ENCODE measurements at regions not wholly inside any gene's neighbourhood (a gene's known extent, or its start where the extent isn't known, plus 50 kb on each side); places are given as distances from the start of the nearest gene placed in this dataset.

- no peak for TF ChIP-seq POLR2A (IDR thresholded peaks at IDR 0.05; ENCODE audit: low read length)
- TF ChIP-seq GATA1 (IDR thresholded peaks at IDR 0.05; ENCODE audit: low read depth, low read length) = no peak
Measured at GRCh38 chr9:90446200-90446948, 196.2 kb downstream of the DIRAS2 start.

DNA sequence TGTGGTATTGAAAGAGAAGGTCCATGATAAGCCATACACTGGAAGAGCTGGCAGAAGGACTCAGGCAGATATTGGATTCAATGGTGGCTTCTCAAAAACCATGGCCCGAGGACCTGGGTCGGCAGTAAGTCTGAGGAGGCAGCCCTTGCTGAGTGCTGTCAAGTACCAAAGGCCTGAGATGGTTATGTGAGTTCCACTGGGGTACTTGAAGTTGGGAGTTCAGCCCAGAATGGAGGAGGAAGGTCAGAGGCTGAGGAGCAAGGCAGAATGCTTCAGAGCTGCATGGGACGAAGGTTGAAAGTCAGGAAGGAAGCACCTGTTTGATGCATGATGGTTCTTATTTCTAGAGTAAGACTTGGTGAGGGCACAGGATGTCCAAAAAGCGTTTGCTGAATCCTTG is 194.9 kb downstream of the DIRAS2 start:
- TF ChIP-seq POLR2A (IDR thresholded peaks at IDR 0.05; ENCODE audit: low read length) (no peak), GATA1 (IDR thresholded peaks at IDR 0.05; ENCODE audit: low read depth, low read length) (no peak)
- no peak for DNase-seq

More at GRCh38 chr9:90446200-90446948, 196.2 kb downstream of the DIRAS2 start:
- DNase-seq = no peak

DNA sequence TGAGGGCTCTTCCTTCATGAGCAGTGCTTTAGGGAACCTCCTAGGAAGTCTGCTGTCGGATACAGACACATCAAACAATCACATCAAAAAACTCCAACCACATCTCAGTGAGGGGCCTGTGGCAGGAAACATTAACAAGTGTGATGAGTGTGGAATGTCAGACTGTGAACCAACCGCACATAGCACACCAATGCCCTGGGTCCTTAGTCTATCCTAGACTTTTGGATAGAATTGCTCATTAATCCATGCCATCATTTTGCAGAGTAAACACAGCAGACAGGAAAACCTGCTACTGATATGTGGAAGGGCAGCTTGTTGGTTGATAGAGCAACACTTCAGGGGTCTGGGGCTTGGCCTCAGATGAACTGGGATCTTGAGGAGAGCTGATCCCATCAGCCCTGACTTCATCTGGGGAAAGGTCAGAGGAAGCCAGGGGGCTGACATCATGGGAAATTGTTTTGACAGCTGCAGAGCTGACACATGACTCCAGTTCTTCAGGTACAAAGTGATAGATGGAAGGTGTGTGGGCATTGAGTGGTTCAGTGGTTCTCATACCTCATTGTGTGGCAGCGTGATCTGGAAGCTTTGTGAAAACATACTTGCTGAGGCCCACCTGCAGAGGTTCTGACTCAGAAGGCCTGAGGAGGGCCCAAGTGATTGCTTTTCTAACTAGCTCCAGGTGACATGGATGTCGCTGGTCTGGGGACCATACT is 193.3 kb downstream of the DIRAS2 start:
- no peak for TF ChIP-seq GATA1 (IDR thresholded peaks at IDR 0.05; ENCODE audit: low read depth, low read length)
- no peak for TF ChIP-seq POLR2A (IDR thresholded peaks at IDR 0.05; ENCODE audit: low read length)
- DNase-seq = no peak

- no peak for DNase-seq
- no peak for TF ChIP-seq GATA1 (IDR thresholded peaks at IDR 0.05; ENCODE audit: low read depth, low read length)
- TF ChIP-seq POLR2A (IDR thresholded peaks at IDR 0.05; ENCODE audit: low read length) = no peak
Measured at GRCh38 chr9:90451804-90452203, 190.8 kb downstream of the DIRAS2 start.

- no peak for DNase-seq
- no peak for TF ChIP-seq POLR2A (IDR thresholded peaks at IDR 0.05; ENCODE audit: low read length)
- no peak for TF ChIP-seq GATA1 (IDR thresholded peaks at IDR 0.05; ENCODE audit: low read depth, low read length)
Measured at GRCh38 chr9:90455316-90455715, 187.3 kb downstream of the DIRAS2 start.

- no peak for DNase-seq
- TF ChIP-seq GATA1 (IDR thresholded peaks at IDR 0.05; ENCODE audit: low read depth, low read length) (no peak), POLR2A (IDR thresholded peaks at IDR 0.05; ENCODE audit: low read length) (no peak)
Measured at GRCh38 chr9:90457386-90458190, 185.0 kb downstream of the DIRAS2 start.

DNA sequence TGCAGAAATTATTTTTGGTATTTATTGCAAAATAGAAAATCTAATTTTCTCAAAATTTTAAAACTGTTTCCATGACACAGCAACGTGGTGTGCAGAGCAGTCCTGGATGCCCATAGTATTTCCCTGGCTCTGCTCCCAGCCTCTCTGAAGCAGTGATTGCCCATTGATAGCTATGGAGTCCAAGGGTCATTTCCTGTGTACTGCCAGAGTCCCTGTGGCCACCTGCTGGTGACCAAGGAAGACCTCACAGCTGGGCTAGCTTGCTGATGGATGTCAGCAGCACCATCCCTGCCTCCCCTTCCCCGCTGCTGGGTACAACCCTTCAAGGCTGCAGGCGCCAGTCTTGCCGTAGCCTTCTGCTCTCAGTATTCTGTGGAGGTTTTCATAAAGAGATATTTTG is 184.1 kb downstream of the DIRAS2 start:
- DNase-seq = no peak
- TF ChIP-seq GATA1 (IDR thresholded peaks at IDR 0.05; ENCODE audit: low read depth, low read length) (no peak), POLR2A (IDR thresholded peaks at IDR 0.05; ENCODE audit: low read length) (no peak)

DNA sequence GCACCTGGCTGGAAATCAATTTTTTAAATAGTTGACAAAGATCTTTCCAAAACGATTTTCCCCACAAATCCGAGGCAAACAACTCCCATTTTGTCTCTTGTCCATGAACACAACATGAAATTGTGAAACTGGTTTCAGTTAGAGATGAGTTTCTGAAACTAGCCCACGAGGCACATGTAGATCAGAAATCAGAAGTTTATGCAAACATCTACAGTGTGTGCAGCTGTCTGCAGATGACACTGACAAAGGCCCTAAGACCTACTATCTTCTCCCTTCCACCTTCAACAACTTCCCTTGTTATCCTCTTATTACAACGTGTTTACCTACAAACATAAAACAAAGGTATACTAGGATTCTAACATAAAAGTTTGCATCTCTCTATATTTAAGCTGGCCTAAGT is 183.3 kb downstream of the DIRAS2 start:
- no peak for DNase-seq
- TF ChIP-seq GATA1 (IDR thresholded peaks at IDR 0.05; ENCODE audit: low read depth, low read length) (no peak), POLR2A (IDR thresholded peaks at IDR 0.05; ENCODE audit: low read length) (no peak)

DNA sequence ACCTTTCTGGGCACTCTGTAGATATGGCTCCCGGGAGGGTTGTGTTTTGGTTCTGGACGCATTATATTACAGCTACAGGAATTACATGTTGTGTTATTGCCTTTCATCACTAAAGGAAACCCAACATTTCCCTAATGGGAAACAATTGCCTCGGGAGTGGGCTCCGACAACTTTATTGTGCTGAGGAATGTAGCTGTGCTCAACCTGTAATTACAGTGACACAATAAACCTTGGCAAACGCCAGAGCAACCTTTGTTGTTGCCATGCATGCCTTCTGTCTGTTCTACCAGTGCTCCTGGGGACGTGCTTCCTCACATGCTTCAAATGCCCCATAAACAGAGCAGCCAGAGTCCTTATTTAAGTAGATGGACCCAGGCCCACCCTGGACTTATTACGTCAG is 182.4 kb downstream of the DIRAS2 start:
- no peak for TF ChIP-seq POLR2A (IDR thresholded peaks at IDR 0.05; ENCODE audit: low read length)
- TF ChIP-seq GATA1 (IDR thresholded peaks at IDR 0.05; ENCODE audit: low read depth, low read length) = no peak

GRCh38 chr9:90464978-90465377 is 177.6 kb downstream of the DIRAS2 start:
- TF ChIP-seq GATA1 (IDR thresholded peaks at IDR 0.05; ENCODE audit: low read depth, low read length) (no peak), POLR2A (IDR thresholded peaks at IDR 0.05; ENCODE audit: low read length) (no peak)
- no peak for DNase-seq

More for the DNA sequence above, 182.4 kb downstream of the DIRAS2 start:
- no peak for DNase-seq

- no peak for DNase-seq
- TF ChIP-seq POLR2A (IDR thresholded peaks at IDR 0.05; ENCODE audit: low read length) (no peak), GATA1 (IDR thresholded peaks at IDR 0.05; ENCODE audit: low read depth, low read length) (no peak)
Measured at GRCh38 chr9:90466441-90466840, 176.2 kb downstream of the DIRAS2 start.

- no peak for DNase-seq
- no peak for TF ChIP-seq GATA1 (IDR thresholded peaks at IDR 0.05; ENCODE audit: low read depth, low read length)
Measured at GRCh38 chr9:90469435-90469834, 173.2 kb downstream of the DIRAS2 start.

DNA sequence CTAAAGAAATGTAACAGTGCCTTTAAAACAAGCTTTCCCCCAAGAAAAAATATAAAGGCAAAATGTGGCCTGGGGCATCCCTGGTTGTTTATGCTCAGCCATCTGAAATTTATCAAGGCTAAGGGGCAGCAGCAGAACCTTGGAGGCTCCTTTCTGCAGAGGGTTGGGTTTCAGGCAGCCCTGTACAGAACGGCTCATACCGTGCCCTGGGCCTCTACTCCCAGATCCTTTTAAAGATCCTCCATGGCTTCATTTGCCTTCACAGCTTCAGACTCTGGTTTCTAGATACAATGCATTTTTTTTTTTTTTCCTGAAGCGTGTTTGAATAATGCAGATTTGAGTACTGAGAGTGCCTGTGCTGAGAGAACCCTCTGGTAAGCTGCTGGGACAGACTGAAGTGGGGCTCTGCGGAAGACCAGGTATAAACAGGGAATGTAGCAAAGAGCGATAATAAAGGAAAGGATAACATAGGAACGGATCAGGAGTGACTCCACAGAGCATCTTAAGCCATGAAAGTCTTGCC is 172.7 kb downstream of the DIRAS2 start:
- no peak for TF ChIP-seq POLR2A (IDR thresholded peaks at IDR 0.05; ENCODE audit: low read length)
- TF ChIP-seq GATA1 (IDR thresholded peaks at IDR 0.05; ENCODE audit: low read depth, low read length) = no peak
- DNase-seq = no peak

GRCh38 chr9:90476058-90476457 is 166.6 kb downstream of the DIRAS2 start:
- TF ChIP-seq GATA1 (IDR thresholded peaks at IDR 0.05; ENCODE audit: low read depth, low read length) = no peak
- no peak for TF ChIP-seq POLR2A (IDR thresholded peaks at IDR 0.05; ENCODE audit: low read length)

More at GRCh38 chr9:90476058-90476457, 166.6 kb downstream of the DIRAS2 start:
- DNase-seq = no peak
